ENCODE measurements at regions not wholly inside any gene's neighbourhood (a gene's known extent, or its start where the extent isn't known, plus 50 kb on each side); places are given as distances from the start of the nearest gene placed in this dataset.

DNA sequence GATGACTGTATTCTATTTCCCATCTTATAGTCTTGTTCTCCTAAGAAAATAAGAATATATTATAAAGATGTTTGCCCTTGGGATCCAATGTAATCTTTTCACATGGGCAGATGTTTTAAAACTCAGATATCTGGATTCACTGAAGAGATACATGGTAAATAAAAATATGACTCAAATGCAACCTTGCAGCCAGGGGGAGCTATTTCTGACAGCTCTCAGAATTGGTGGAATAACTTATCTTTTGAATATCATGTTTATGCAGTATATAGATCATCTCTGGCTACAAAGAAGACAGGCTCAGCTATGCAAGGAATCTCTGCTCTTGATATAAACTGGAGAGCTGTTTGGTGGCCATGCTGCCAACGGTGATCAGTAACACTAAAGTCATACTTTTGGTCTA, 274.7 kb downstream of the GLUD2 start:
- TF ChIP-seq EZH2phosphoT487 (conservative IDR thresholded peaks at IDR 0.05; ENCODE audit: low read length), result no peak
- TF ChIP-seq, protein P1, sequence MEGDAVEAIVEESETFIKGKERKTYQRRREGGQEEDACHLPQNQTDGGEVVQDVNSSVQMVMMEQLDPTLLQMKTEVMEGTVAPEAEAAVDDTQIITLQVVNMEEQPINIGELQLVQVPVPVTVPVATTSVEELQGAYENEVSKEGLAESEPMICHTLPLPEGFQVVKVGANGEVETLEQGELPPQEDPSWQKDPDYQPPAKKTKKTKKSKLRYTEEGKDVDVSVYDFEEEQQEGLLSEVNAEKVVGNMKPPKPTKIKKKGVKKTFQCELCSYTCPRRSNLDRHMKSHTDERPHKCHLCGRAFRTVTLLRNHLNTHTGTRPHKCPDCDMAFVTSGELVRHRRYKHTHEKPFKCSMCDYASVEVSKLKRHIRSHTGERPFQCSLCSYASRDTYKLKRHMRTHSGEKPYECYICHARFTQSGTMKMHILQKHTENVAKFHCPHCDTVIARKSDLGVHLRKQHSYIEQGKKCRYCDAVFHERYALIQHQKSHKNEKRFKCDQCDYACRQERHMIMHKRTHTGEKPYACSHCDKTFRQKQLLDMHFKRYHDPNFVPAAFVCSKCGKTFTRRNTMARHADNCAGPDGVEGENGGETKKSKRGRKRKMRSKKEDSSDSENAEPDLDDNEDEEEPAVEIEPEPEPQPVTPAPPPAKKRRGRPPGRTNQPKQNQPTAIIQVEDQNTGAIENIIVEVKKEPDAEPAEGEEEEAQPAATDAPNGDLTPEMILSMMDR (IDR thresholded peaks at IDR 0.05; ENCODE audit: insufficient read depth, low read length, poor library complexity, severe bottlenecking), result no peak
